HCT116 (cell line): ENCODE measurements at regions not wholly inside any gene's neighbourhood (a gene's known extent, or its start where the extent isn't known, plus 50 kb on each side); places are given as distances from the start of the nearest gene placed in this dataset.

Experiments
- CTCF ChIP-seq, 3 experiments: fragments of 200-600 bp in 1 of 3; sonication (generic) in 1 of 3; IDR thresholded peaks in 2 of 3; conservative IDR thresholded peaks in 1 of 3; 2 replicates each; pipeline ENCODE4 v1.5.1; 2012 to 2017; ENCODE audit warnings: low read depth in 2 of 3, low read length in 2 of 3, antibody characterized with exemption in 1 of 3, borderline replicate concordance in 1 of 3, control low read depth in 1 of 3, mild to moderate bottlenecking in 1 of 3, mixed read lengths in 1 of 3, mixed run types in 1 of 3, moderate library complexity in 1 of 3; ENCODE audit not compliant: insufficient read depth in 1 of 3
- POLR2A ChIP-seq: IDR thresholded peaks from 2 replicates; pipeline ENCODE4 v1.7.0; 2011; ENCODE audit warnings: borderline replicate concordance; ENCODE audit not compliant: insufficient read depth, insufficient read length; ENCODE audit errors: extremely low read depth
- POLR2AphosphoS5 ChIP-seq: IDR thresholded peaks from 2 replicates; pipeline ENCODE4 v1.6.1; 2011; ENCODE audit warnings: mild to moderate bottlenecking, low read depth, low read length, moderate library complexity

GRCh38 chr4:126023896-126024295 is 709.1 kb downstream of the FAT4 start:
- TF ChIP-seq POLR2A (no peak), POLR2AphosphoS5 (no peak), CTCF (IDR thresholded peaks at IDR 0.05 in 2 of 3, conservative IDR thresholded peaks at IDR 0.05 in 1 of 3; ENCODE audit: borderline replicate concordance in 1 of 3, insufficient read depth in 1 of 3, low read depth in 2 of 3, low read length in 2 of 3) (no peak)
